GM20000 (cell line): ENCODE measurements at regions not wholly inside any gene's neighbourhood (a gene's known extent, or its start where the extent isn't known, plus 50 kb on each side); places are given as distances from the start of the nearest gene placed in this dataset.
"Not testable (repeated sequence)": the region's sequence is repeated elsewhere in the genome, so short reads cannot be mapped to it uniquely, and the experiment has no call there.

ENCODE experiments used
- DNase-seq: peaks from one replicate; pipeline ENCODE4 v3.0.0; 2012; ENCODE audit warnings: low spot score
- TF ChIP-seq, protein P1 (sequence below): IDR thresholded peaks from 2 replicates; pipeline ENCODE4 v1.5.1; 2012; ENCODE audit warnings: mild to moderate bottlenecking, control low read depth; ENCODE audit errors: extremely low read depth, missing control alignments

DNA sequence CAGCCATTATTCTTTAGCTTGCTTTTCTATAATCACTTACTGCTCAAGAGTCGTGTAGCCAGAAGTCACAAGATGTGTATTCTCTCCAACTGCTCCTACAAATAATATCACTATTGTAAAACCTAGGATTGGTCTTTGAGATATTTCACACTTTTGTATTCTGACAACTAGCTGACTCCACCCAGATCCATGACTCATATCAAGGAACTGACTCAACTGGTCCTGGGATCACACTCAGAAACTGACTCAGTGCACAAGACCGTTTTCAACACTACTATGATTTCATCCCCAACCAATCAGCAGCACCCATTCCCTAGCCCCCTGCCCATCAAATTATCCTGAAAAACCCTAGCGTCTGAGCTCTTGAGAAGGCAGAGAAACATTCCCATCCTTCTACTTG lies 56.5 kb upstream of the ORC5 start:
- TF ChIP-seq, protein P1, sequence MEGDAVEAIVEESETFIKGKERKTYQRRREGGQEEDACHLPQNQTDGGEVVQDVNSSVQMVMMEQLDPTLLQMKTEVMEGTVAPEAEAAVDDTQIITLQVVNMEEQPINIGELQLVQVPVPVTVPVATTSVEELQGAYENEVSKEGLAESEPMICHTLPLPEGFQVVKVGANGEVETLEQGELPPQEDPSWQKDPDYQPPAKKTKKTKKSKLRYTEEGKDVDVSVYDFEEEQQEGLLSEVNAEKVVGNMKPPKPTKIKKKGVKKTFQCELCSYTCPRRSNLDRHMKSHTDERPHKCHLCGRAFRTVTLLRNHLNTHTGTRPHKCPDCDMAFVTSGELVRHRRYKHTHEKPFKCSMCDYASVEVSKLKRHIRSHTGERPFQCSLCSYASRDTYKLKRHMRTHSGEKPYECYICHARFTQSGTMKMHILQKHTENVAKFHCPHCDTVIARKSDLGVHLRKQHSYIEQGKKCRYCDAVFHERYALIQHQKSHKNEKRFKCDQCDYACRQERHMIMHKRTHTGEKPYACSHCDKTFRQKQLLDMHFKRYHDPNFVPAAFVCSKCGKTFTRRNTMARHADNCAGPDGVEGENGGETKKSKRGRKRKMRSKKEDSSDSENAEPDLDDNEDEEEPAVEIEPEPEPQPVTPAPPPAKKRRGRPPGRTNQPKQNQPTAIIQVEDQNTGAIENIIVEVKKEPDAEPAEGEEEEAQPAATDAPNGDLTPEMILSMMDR = no peak
- DNase-seq = no peak

DNA sequence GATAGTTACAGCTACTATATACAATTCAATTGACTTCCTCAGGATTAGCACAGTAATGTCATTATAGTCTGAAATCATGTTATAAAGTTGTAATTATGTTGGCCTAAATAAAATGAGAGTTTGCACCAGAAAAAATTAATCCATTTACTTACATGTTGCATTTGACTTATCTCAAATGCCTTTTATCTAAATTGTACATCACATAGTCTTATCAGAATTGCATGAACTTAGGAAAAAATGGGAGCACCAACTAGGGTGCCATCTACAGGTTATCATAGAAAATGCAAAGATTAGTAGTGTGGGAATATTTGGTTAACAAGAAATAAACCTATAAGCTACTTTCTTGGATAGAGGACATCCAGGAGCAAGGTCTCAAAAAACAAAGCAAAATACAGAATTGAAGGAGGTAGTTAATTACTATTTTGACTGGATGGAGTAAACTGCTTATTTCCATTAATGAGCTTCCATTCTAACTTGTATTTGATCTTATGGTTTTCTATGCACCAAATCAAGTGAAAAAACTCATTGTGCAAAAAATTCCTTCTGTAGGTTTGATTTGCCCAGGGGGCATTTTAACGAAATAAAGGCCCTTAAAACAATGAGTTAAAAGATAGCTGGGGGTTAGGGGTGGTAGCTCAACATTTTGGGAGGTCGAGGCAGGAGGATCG lies 60.0 kb upstream of the ORC5 start:
- TF ChIP-seq, protein P1 = no peak
- no peak for DNase-seq

DNA sequence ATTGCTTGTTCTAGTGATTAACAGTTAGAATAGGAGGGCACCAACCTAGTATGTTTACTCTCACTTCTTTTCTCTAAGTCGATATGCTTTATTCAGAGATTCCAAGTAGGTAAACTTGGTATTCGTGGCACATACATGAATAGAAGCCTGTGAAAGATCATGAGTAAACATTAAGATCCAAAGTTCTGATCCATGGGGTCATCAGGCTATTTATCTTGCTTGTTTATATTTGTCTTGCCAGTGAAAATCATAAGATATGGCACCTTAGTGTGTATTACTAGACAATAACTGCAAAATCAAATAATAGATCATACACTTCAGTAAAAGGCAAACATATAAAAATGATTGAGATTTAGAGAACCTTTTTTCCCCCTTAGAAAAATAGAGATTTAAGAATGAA lies 56.5 kb upstream of the LHFPL3 start:
- DNase-seq = no peak
- TF ChIP-seq, protein P1 = no peak

DNA sequence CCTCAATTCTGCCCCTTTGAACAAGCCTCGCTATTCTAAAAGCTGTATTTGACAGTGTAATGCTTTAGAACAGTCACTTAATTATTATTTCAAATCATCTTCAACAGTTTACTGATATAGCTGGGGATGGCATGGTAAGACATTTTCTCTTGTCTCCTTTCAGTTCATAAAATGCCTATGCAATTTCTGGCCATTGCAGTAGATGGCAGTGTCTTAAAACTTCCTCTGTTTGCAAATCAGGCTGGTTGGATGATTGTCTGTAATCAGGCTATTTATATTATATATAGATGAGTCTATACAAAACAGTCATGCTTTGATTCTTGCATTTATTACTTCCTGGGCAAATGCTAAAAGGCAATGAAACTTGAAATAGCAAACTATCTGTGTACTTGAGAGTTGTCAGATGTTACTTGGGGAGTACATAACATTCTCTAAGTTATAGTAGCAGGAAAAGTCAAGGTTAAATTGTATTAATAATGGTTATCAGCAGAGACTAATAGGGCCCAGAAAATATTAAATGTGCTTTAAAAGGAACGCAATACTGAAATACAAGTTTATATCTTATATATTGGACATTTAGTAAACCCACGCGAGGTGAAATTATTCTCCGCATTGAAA lies 55.5 kb upstream of the LHFPL3 start:
- peak; percentile 19 for DNase-seq

DNA sequence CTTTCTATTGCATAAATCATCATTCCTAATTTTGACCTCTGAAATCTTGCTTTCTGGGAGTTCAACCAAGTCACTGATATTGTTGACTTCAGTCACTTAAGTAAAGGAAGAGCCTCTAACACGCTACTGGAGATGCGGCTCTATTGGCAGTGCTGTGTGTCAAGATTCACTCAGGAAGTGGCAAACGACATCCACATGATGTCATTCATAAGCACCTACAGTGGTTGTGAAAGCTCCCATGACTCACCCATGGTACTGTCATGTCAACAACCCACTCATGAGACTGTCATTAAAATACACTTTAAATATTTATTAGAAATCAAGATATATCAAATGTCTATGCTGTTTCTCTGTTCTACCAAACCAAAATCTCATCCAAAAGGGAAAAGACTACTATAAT lies 52.5 kb upstream of the LHFPL3 start:
- TF ChIP-seq, protein P1 = no peak
- DNase-seq = no peak

More for the DNA sequence above, 55.5 kb upstream of the LHFPL3 start:
- TF ChIP-seq, protein P1 = no peak

DNA sequence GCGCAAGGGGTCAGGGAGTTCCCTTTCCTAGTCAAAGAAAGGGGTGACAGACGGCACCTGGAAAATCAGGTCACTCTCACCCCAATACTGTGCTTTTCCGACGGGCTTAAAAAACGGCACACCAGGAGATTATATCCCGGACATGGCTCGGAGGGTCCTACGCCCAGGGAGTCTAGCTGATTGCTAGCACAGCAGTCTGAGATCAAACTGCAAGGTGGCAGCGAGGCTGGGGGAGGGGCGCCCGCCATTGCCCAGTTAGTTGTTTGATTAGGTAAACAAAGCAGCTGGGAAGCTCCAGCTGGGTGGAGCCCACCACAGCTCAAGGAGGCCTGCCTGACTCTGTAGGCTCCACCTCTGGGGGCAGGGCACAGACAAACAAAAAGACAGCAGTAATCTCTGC lies 51.7 kb upstream of the LHFPL3 start:
- not testable (repeated sequence) for DNase-seq
